K562 (cell line): ENCODE measurements at regions not wholly inside any gene's neighbourhood (a gene's known extent, or its start where the extent isn't known, plus 50 kb on each side); places are given as distances from the start of the nearest gene placed in this dataset.

Experiments used
- CBX5 ChIP-seq: IDR thresholded peaks from 2 replicates; pipeline ENCODE4 v1.6.1; 2014; ENCODE audit warnings: low read depth, borderline replicate concordance
- CHD2 ChIP-seq: IDR thresholded peaks from 2 replicates; pipeline ENCODE4 v1.6.1; 2011; ENCODE audit warnings: low read depth, low read length
- CREB5 ChIP-seq: fragments of 250-450 bp; sonication (Bioruptor Pico); IDR thresholded peaks from 2 replicates; pipeline ENCODE4 v1.5.0; 2020; ENCODE audit warnings: mild to moderate bottlenecking
- GTF2E2 ChIP-seq: fragments of 200-800 bp; sonication (Bioruptor generic); IDR thresholded peaks from 2 replicates; pipeline ENCODE4 v1.6.1; 2016; ENCODE audit warnings: missing genetic modification characterization, missing compliant biosample characterization
- HDAC2 ChIP-seq: fragments of 450-650 bp; IDR thresholded peaks from 2 replicates; pipeline ENCODE4 v1.6.1; 2016; ENCODE audit warnings: mild to moderate bottlenecking
- HMG20A ChIP-seq: fragments of 450-650 bp; formaldehyde crosslinking; conservative IDR thresholded peaks from 2 replicates; pipeline ENCODE4 v1.4.0; 2020; ENCODE audit warnings: mild to moderate bottlenecking, mixed read lengths
- JUN ChIP-seq, 2 experiments: sonication (generic) in 1 of 2; formaldehyde crosslinking in 1 of 2; IDR thresholded peaks; 2 replicates each; pipeline versions ENCODE4 v1.6.1 to v1.8.0; 2012 to 2022; ENCODE audit warnings: borderline replicate concordance in 2 of 2, mild to moderate bottlenecking in 2 of 2, improper control_type of control experiment in 1 of 2, low read depth in 1 of 2, low read length in 1 of 2, missing genetic modification reagents in 1 of 2
- MAX ChIP-seq: sonication (generic); formaldehyde crosslinking; IDR thresholded peaks from 2 replicates; pipeline ENCODE4 v1.9.0; 2022; ENCODE audit warnings: mild to moderate bottlenecking, missing genetic modification reagents
- MBD2 ChIP-seq: sonication (generic); IDR thresholded peaks from 2 replicates; pipeline ENCODE4 v1.6.1; 2016; ENCODE audit warnings: low read depth, borderline replicate concordance
- POLR2AphosphoS5 ChIP-seq: IDR thresholded peaks from 2 replicates; pipeline ENCODE4 v1.6.1; 2011; ENCODE audit warnings: mild to moderate bottlenecking, low read depth, low read length, moderate library complexity; ENCODE audit not compliant: control insufficient read depth, insufficient read depth
- POLR3A ChIP-seq: IDR thresholded peaks from 2 replicates; pipeline ENCODE4 v1.6.1; 2011; ENCODE audit warnings: borderline replicate concordance, mild to moderate bottlenecking, moderate library complexity; ENCODE audit not compliant: insufficient read length, insufficient read depth; ENCODE audit errors: extremely low read depth
- RHOXF2B ChIP-seq: fragments of 250-450 bp; sonication (Bioruptor Pico); conservative IDR thresholded peaks from 2 replicates; pipeline ENCODE4 v1.5.1; 2021
- ZNF766 ChIP-seq: fragments of 200-800 bp; sonication (Bioruptor generic); conservative IDR thresholded peaks from 2 replicates; pipeline ENCODE4 v1.6.1; 2016; ENCODE audit warnings: missing genetic modification characterization, missing compliant biosample characterization
- TF ChIP-seq, protein P1 (sequence below), 3 experiments: IDR thresholded peaks in 2 of 3; conservative IDR thresholded peaks in 1 of 3; 2 replicates each; pipeline ENCODE4 v1.5.1; 2011 to 2012; ENCODE audit warnings: low read length in 3 of 3, mild to moderate bottlenecking in 3 of 3, control low read depth in 2 of 3, improper control_type of control experiment in 1 of 3, inconsistent platforms in 1 of 3, low read depth in 1 of 3, mixed read lengths in 1 of 3, moderate library complexity in 1 of 3; ENCODE audit not compliant: insufficient read depth in 2 of 3

GRCh38 chr6:87817183-87817582 is 115.2 kb upstream of the AKIRIN2 start:
- TF ChIP-seq CHD2: no peak
- no peak for TF ChIP-seq MBD2
- no peak for TF ChIP-seq RHOXF2B (CRISPR knock-in tag)
- TF ChIP-seq, protein P1, sequence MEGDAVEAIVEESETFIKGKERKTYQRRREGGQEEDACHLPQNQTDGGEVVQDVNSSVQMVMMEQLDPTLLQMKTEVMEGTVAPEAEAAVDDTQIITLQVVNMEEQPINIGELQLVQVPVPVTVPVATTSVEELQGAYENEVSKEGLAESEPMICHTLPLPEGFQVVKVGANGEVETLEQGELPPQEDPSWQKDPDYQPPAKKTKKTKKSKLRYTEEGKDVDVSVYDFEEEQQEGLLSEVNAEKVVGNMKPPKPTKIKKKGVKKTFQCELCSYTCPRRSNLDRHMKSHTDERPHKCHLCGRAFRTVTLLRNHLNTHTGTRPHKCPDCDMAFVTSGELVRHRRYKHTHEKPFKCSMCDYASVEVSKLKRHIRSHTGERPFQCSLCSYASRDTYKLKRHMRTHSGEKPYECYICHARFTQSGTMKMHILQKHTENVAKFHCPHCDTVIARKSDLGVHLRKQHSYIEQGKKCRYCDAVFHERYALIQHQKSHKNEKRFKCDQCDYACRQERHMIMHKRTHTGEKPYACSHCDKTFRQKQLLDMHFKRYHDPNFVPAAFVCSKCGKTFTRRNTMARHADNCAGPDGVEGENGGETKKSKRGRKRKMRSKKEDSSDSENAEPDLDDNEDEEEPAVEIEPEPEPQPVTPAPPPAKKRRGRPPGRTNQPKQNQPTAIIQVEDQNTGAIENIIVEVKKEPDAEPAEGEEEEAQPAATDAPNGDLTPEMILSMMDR (IDR thresholded peaks at IDR 0.05 in 2 of 3, conservative IDR thresholded peaks at IDR 0.05 in 1 of 3; ENCODE audit: insufficient read depth in 2 of 3, low read depth in 1 of 3, low read length in 3 of 3): no peak
- no peak for TF ChIP-seq POLR2AphosphoS5
- TF ChIP-seq GTF2E2 (tag): no peak
- TF ChIP-seq HMG20A (CRISPR knock-in tag): no peak
- no peak for TF ChIP-seq HDAC2
- TF ChIP-seq ZNF766: no peak
- no peak for TF ChIP-seq MAX (CRISPR knock-in tag)
- TF ChIP-seq CREB5 (CRISPR knock-in tag): no peak
- TF ChIP-seq JUN (IDR thresholded peaks at IDR 0.05; ENCODE audit: borderline replicate concordance, low read depth, low read length): no peak
- no peak for TF ChIP-seq JUN (CRISPR knock-in tag; IDR thresholded peaks at IDR 0.05; ENCODE audit: borderline replicate concordance)
- TF ChIP-seq POLR3A: no peak
- TF ChIP-seq CBX5: no peak
